GM12875 (cell line): ENCODE measurements at regions not wholly inside any gene's neighbourhood (a gene's known extent, or its start where the extent isn't known, plus 50 kb on each side); places are given as distances from the start of the nearest gene placed in this dataset.

Source experiments
- H3K4me3 ChIP-seq: one replicate; pipeline ENCODE4 v1.5.1; 2011; ENCODE audit warnings: low read depth, low read length, control low read depth
- TF ChIP-seq, protein P1 (sequence below): IDR thresholded peaks from 2 replicates; pipeline ENCODE4 v1.5.1; 2011; ENCODE audit warnings: low read depth, mild to moderate bottlenecking, control low read depth, inconsistent platforms, low read length, moderate library complexity, borderline replicate concordance; ENCODE audit not compliant: insufficient read depth

- TF ChIP-seq, protein P1, sequence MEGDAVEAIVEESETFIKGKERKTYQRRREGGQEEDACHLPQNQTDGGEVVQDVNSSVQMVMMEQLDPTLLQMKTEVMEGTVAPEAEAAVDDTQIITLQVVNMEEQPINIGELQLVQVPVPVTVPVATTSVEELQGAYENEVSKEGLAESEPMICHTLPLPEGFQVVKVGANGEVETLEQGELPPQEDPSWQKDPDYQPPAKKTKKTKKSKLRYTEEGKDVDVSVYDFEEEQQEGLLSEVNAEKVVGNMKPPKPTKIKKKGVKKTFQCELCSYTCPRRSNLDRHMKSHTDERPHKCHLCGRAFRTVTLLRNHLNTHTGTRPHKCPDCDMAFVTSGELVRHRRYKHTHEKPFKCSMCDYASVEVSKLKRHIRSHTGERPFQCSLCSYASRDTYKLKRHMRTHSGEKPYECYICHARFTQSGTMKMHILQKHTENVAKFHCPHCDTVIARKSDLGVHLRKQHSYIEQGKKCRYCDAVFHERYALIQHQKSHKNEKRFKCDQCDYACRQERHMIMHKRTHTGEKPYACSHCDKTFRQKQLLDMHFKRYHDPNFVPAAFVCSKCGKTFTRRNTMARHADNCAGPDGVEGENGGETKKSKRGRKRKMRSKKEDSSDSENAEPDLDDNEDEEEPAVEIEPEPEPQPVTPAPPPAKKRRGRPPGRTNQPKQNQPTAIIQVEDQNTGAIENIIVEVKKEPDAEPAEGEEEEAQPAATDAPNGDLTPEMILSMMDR = no peak
- H3K4me3 ChIP-seq = no peak overlapping the region
These were observed 124.8 kb upstream of the EOLA2 start for GRCh38 chrX:150063138-150063518.

- TF ChIP-seq, protein P1 = no peak
- no peak overlapping the region for H3K4me3 ChIP-seq
These were observed 125.4 kb upstream of the EOLA2 start for GRCh38 chrX:150063674-150064073.

- TF ChIP-seq, protein P1 = no peak
- no peak overlapping the region for H3K4me3 ChIP-seq
These were observed 135.9 kb upstream of the EOLA2 start for GRCh38 chrX:150074175-150074574.

- TF ChIP-seq, protein P1 = no peak
- H3K4me3 ChIP-seq = no peak overlapping the region
These were observed 142.2 kb upstream of the EOLA2 start for GRCh38 chrX:150080497-150080896.

GRCh38 chrX:150081076-150081475, 142.8 kb upstream of the EOLA2 start:
- TF ChIP-seq, protein P1 = no peak

DNA sequence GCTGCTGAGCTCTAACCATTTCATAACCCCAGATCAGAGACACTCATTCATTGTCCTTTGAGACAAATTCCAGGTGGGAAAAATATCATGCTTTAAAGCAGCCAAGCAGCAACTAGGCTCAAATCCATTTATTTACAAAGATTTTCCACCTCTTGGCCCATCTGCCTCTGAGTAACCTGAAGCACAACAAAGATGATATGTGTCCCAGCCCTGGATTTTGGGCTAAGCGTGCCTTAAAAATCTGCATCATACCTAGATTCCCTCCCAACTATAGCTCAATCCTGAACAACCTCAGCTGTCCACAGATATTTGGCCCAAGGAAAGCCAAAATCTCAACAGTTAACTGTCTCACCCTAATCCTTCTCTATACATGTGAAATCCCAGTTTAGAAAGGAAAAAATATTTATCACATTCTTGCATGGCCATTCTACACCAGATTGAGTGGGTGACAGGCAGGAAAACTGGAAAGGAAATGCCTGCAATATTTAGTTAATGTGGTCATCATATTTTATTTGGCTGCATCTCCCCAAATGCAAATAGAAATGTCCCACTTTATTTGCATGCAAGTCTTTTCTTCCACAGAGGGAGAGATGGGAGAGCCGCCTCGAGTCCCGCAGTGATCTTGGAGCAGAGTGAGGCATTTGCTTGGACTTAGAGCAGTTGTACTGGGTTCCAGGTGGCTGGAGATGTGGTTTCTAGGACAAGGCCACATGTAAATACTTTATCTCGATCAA, 146.4 kb upstream of the EOLA2 start:
- H3K4me3 ChIP-seq = no peak overlapping the region
- TF ChIP-seq, protein P1 = no peak

More at GRCh38 chrX:150081076-150081475, 142.8 kb upstream of the EOLA2 start:
- H3K4me3 ChIP-seq = no peak overlapping the region

- H3K4me3 ChIP-seq = no peak overlapping the region
- TF ChIP-seq, protein P1 = no peak
These were observed 147.6 kb upstream of the EOLA2 start for GRCh38 chrX:150085881-150086280.
